ENCODE measurements at regions not wholly inside any gene's neighbourhood (a gene's known extent, or its start where the extent isn't known, plus 50 kb on each side); places are given as distances from the start of the nearest gene placed in this dataset.

GRCh38 chr1:114251573-114251939 lies 97.9 kb upstream of the SYT6 start:
- TF ChIP-seq CTCF (IDR thresholded peaks at IDR 0.05): no peak
- no peak for TF ChIP-seq POLR2AphosphoS5 (IDR thresholded peaks at IDR 0.05)
- no peak for TF ChIP-seq POLR2A (IDR thresholded peaks at IDR 0.05)

All from transverse colon (tissue), 4 donors.